AG04450 (cell line): ENCODE measurements at regions not wholly inside any gene's neighbourhood (a gene's known extent, or its start where the extent isn't known, plus 50 kb on each side); places are given as distances from the start of the nearest gene placed in this dataset.

Source experiments
- CTCF ChIA-PET: fragments of 300-600, 350-600 bp; formaldehyde crosslinking; extraction: SDS; loops from one replicate; lab custom pipeline; 2022; ENCODE audit warnings: antibody characterized with exemption, inconsistent platforms; lab: Charles Lee
- POLR2A ChIA-PET: fragments of 350-600 bp; formaldehyde crosslinking; extraction: SDS; loops from one replicate; lab custom pipeline; 2021; ENCODE audit warnings: antibody characterized with exemption, inconsistent platforms; lab: Yijun Ruan, JAX
- DNase-seq: peaks from one replicate; pipeline ENCODE4 v3.0.0-alpha.2; 2011; ENCODE audit warnings: low read depth, low spot score
- H3K27ac ChIP-seq: one replicate; pipeline ENCODE4 v1.5.1; 2012; ENCODE audit warnings: low read depth, low read length, control low read depth
- H3K27me3 ChIP-seq: one replicate; pipeline ENCODE4 v1.6.0; 2012; ENCODE audit warnings: low read length; ENCODE audit not compliant: control insufficient read depth, insufficient read depth
- H3K4me3 ChIP-seq: 2 replicates; pipeline ENCODE4 v1.5.1; 2011; ENCODE audit warnings: mild to moderate bottlenecking, low read depth, low read length, control low read depth
- H3K9me3 ChIP-seq: 2 replicates; pipeline ENCODE4 v1.5.1; 2012; ENCODE audit warnings: low read length; ENCODE audit not compliant: control insufficient read depth, insufficient read depth
- TF ChIP-seq, protein P1 (sequence below): IDR thresholded peaks from 2 replicates; pipeline ENCODE4 v1.5.1; 2011; ENCODE audit warnings: low read depth, low read length, control low read depth, inconsistent platforms

DNA sequence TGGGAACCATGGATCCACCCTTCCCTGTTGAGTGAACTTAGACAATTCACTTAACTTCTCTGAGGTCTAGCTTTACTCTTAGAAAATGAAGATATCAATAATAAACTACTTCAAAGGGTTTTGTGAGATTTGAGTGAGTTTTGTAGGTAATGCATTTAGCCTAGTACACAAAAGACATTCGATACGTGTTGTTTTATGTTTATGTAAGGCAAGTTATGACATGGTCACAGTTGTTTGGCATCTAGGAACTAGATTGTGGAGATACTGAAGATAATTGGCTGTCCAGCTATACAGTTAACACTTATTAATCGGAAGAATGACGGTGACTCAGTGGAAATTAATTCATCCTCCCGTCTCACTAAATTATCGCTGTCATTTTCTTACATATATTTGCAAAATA lies 1781.1 kb upstream of the TENM3 start:
- no peak for DNase-seq
- ChIA-PET CTCF (interaction anchor here (0.6 to 1.1 kb wide), 2 partner anchors 204 to 1082 kb away, joined by 3 read pairs; no protein-coding TSS in a partner anchor), POLR2A (no interaction called here)
- Histone ChIP-seq H3K4me3 (no peak overlapping the region), H3K27ac (no peak overlapping the region), H3K9me3 (no peaks in the 10 kb centered on the region), H3K27me3 (no peaks in the 10 kb centered on the region)
- TF ChIP-seq, protein P1, sequence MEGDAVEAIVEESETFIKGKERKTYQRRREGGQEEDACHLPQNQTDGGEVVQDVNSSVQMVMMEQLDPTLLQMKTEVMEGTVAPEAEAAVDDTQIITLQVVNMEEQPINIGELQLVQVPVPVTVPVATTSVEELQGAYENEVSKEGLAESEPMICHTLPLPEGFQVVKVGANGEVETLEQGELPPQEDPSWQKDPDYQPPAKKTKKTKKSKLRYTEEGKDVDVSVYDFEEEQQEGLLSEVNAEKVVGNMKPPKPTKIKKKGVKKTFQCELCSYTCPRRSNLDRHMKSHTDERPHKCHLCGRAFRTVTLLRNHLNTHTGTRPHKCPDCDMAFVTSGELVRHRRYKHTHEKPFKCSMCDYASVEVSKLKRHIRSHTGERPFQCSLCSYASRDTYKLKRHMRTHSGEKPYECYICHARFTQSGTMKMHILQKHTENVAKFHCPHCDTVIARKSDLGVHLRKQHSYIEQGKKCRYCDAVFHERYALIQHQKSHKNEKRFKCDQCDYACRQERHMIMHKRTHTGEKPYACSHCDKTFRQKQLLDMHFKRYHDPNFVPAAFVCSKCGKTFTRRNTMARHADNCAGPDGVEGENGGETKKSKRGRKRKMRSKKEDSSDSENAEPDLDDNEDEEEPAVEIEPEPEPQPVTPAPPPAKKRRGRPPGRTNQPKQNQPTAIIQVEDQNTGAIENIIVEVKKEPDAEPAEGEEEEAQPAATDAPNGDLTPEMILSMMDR = no peak

DNA sequence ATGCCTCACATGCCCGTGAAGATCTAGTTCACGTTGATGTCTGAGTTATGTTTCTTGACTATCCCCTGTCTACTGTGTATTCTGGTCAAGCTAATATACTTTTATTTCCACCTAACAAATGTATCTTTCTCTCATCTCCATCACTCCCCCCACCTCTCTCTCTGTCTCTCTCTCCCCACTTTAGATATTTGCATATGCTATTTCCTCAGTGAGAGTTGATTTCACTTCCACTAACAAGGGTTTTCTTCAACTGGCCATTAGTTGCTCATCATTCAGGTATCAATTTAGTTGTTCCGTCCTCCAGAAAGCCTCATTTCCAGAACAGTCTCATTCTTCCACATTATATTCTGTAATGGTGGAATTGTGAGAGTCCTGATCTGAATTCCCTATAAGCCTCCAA lies 1777.8 kb upstream of the TENM3 start:
- H3K27ac ChIP-seq = no peak overlapping the region
- TF ChIP-seq, protein P1 = no peak
- no peaks in the 10 kb centered on the region for H3K9me3 ChIP-seq
- H3K4me3 ChIP-seq = no peak overlapping the region
- DNase-seq = no peak
- ChIA-PET CTCF (no interaction called here), POLR2A (no interaction called here)
- no peaks in the 10 kb centered on the region for H3K27me3 ChIP-seq

DNA sequence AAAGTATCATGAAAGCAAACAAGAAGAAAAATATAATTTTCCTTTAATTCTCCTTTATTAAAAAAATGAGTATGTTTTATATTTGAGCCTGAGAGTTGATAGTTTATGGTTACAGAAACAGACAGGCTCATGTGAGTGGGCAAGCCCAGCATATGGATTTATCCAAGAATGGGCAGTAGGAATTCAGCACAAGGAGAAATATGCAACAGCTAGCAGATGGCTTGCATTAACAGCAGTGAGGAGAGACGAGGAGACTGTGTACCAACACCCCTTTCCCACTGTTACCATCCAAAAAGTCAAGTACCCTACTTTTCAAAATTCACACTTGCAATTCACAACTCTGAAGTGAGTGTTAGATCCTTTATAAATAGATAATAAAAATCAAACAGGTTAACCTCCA lies 1760.2 kb upstream of the TENM3 start:
- H3K4me3 ChIP-seq = no peak overlapping the region
- H3K9me3 ChIP-seq = no peaks in the 10 kb centered on the region
- ChIA-PET POLR2A (no interaction called here), CTCF (no interaction called here)
- H3K27ac ChIP-seq = no peak overlapping the region
- DNase-seq = no peak
- TF ChIP-seq, protein P1 = no peak
- no peaks in the 10 kb centered on the region for H3K27me3 ChIP-seq

DNA sequence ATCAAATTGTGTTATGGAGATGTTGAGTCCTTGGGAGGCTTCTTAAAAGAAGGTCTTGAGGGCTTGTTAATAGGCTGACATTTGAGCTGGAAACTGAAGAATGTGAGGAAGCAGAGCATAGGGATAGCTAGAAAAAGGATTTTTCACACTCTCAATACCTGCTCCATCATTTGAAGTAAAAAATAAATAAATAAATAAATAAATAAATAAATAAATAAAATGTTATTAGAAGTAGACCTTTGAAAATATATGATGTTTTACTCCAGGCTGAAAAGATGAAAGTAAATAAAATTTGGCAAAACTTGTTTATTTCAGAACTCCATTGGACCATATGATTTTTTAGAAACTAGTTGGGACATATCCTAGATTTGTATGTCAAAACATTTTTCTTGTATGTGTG lies 1757.8 kb upstream of the TENM3 start:
- Histone ChIP-seq H3K9me3 (no peaks in the 10 kb centered on the region), H3K4me3 (no peak overlapping the region), H3K27me3 (no peaks in the 10 kb centered on the region), H3K27ac (no peak overlapping the region)
- ChIA-PET CTCF (no interaction called here), POLR2A (no interaction called here)
- TF ChIP-seq, protein P1 = no peak
- no peak for DNase-seq

DNA sequence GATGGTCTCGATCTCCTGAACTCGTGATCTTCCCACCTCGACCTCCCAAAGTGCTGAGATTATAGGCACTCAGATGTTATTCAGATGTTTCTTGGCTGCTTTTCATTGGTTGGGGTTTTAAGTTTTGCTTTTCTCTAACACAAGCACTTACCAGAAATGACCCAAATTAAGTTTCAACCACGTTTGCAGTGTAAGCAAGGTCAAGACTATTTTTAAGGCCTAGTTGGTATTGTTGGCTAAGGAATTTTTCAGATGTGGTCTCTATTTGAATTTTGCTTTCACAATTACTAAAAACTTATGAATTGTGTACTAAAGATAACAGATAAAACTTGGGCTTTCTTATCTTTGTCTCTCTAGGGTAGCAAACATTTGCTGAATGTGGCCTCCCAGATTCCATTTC lies 1756.9 kb upstream of the TENM3 start:
- H3K4me3 ChIP-seq = no peak overlapping the region
- no peaks in the 10 kb centered on the region for H3K27me3 ChIP-seq
- H3K9me3 ChIP-seq = no peaks in the 10 kb centered on the region
- TF ChIP-seq, protein P1 = no peak
- ChIA-PET POLR2A (no interaction called here), CTCF (no interaction called here)
- H3K27ac ChIP-seq = no peak overlapping the region
- DNase-seq = no peak
